MM.1S (cell line): ENCODE measurements at regions not wholly inside any gene's neighbourhood (a gene's known extent, or its start where the extent isn't known, plus 50 kb on each side); places are given as distances from the start of the nearest gene placed in this dataset.

Experiments used
- DNase-seq: peaks from one replicate; pipeline ENCODE4 v3.0.0-alpha.2; 2015
- H2AFZ ChIP-seq: fragments of 300-600 bp; sonication (generic); 2 replicates; pipeline ENCODE4 v1.6.0; 2016; ENCODE audit warnings: antibody characterized with exemption, low read length
- H3F3A ChIP-seq: fragments of 300-600 bp; sonication (generic); 2 replicates; pipeline ENCODE4 v1.6.1; 2016; ENCODE audit warnings: mild to moderate bottlenecking, antibody characterized with exemption, low read length, moderate library complexity, mixed read lengths; ENCODE audit not compliant: insufficient read depth
- H3K27ac ChIP-seq: fragments of 300-600 bp; sonication (generic); 2 replicates; pipeline ENCODE4 v1.5.1; 2016; ENCODE audit warnings: mild to moderate bottlenecking, low read length
- H3K27me3 ChIP-seq: fragments of 300-600 bp; sonication (generic); replicated peaks from 2 replicates; pipeline ENCODE4 v1.6.0; 2016; ENCODE audit warnings: low read length; ENCODE audit not compliant: insufficient read depth
- H3K36me3 ChIP-seq: fragments of 300-600 bp; sonication (generic); replicated peaks from 2 replicates; pipeline ENCODE4 v1.6.1; 2016; ENCODE audit warnings: mild to moderate bottlenecking, low read length, mixed read lengths; ENCODE audit not compliant: insufficient read depth
- H3K4me1 ChIP-seq: fragments of 300-600 bp; sonication (generic); 2 replicates; pipeline ENCODE4 v1.6.1; 2016; ENCODE audit warnings: low read length, mixed read lengths
- H3K4me2 ChIP-seq: fragments of 300-600 bp; sonication (generic); 2 replicates; pipeline ENCODE4 v1.6.0; 2016; ENCODE audit warnings: low read depth, low read length
- H3K4me3 ChIP-seq: fragments of 300-600 bp; sonication (generic); 2 replicates; pipeline ENCODE4 v1.5.1; 2016; ENCODE audit warnings: low read length, mixed read lengths
- H3K79me2 ChIP-seq: fragments of 300-600 bp; sonication (generic); 2 replicates; pipeline ENCODE4 v1.6.1; 2016; ENCODE audit warnings: mixed run types, low read length, mixed read lengths
- H3K9ac ChIP-seq: fragments of 300-600 bp; sonication (generic); 2 replicates; pipeline ENCODE4 v1.6.1; 2016; ENCODE audit warnings: low read length, mixed read lengths
- H3K9me2 ChIP-seq: fragments of 300-600 bp; sonication (generic); replicated peaks from 2 replicates; pipeline ENCODE4 v1.6.1; 2016; ENCODE audit warnings: mild to moderate bottlenecking, low read length, mixed read lengths; ENCODE audit not compliant: insufficient read depth
- H3K9me3 ChIP-seq: fragments of 300-600 bp; sonication (generic); replicated peaks from 2 replicates; pipeline ENCODE4 v1.6.1; 2016; ENCODE audit warnings: mild to moderate bottlenecking, low read length, mixed read lengths; ENCODE audit not compliant: insufficient read depth
- H4K20me1 ChIP-seq: fragments of 300-600 bp; sonication (generic); 2 replicates; pipeline ENCODE4 v1.6.1; 2016; ENCODE audit warnings: mild to moderate bottlenecking, low read length, moderate library complexity, mixed read lengths; ENCODE audit not compliant: insufficient read depth
- EZH2 ChIP-seq: fragments of 300-600 bp; sonication (generic); optimal IDR thresholded peaks from 2 replicates; pipeline ENCODE3; 2017; ENCODE audit warnings: low read depth, mild to moderate bottlenecking, antibody characterized with exemption, low read length, mixed read lengths
- EZH2phosphoT487 ChIP-seq: fragments of 300-600 bp; sonication (generic); IDR thresholded peaks from 2 replicates; pipeline ENCODE4 v1.6.1; 2018; ENCODE audit warnings: antibody characterized with exemption, low read length
- TF ChIP-seq, protein P1 (sequence below): fragments of 300-600 bp; sonication (generic); IDR thresholded peaks from 2 replicates; pipeline ENCODE4 v1.5.1; 2016; ENCODE audit warnings: antibody characterized with exemption, low read length, mixed read lengths

DNA sequence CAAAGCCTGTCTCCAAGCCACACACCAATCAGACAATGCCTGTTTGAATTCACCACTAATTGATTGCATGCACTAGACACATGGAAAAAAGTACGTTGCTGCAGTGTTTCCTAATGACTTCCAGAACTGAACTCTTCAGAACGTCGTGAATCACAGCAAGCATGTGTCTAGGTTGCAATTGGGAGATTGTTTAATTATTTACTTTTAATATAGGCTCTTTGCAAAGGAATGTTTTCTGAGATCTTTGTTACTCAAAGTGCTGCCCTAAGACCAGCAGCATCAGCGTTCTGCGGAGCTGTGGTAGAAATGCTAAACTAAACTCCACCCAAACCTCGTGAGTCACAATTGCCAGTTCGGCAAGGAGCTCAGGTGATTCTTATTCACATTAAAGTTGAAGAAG is 52.7 kb upstream of the CCDC68 start:
- Histone ChIP-seq H4K20me1 (no peaks in the 10 kb centered on the region), H3K9ac (no peak overlapping the region), H3K27ac (no peak overlapping the region), H3K79me2 (no peaks in the 10 kb centered on the region), H3K4me1 (no peaks in the 10 kb centered on the region), H3K4me2 (no peak overlapping the region), H3K9me2 (no peaks in the 10 kb centered on the region), H3K9me3 (no peaks in the 10 kb centered on the region), H3K27me3 (no peaks in the 10 kb centered on the region), H3K36me3 (no peaks in the 10 kb centered on the region), H2AFZ (no peak overlapping the region), H3K4me3 (no peak overlapping the region), H3F3A (no peaks in the 10 kb centered on the region)
- TF ChIP-seq, protein P1, sequence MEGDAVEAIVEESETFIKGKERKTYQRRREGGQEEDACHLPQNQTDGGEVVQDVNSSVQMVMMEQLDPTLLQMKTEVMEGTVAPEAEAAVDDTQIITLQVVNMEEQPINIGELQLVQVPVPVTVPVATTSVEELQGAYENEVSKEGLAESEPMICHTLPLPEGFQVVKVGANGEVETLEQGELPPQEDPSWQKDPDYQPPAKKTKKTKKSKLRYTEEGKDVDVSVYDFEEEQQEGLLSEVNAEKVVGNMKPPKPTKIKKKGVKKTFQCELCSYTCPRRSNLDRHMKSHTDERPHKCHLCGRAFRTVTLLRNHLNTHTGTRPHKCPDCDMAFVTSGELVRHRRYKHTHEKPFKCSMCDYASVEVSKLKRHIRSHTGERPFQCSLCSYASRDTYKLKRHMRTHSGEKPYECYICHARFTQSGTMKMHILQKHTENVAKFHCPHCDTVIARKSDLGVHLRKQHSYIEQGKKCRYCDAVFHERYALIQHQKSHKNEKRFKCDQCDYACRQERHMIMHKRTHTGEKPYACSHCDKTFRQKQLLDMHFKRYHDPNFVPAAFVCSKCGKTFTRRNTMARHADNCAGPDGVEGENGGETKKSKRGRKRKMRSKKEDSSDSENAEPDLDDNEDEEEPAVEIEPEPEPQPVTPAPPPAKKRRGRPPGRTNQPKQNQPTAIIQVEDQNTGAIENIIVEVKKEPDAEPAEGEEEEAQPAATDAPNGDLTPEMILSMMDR = no peak
- TF ChIP-seq EZH2 = no peak
- no peak for TF ChIP-seq EZH2phosphoT487
- DNase-seq = no peak
